Smooth muscle cell (in vitro differentiated cells): ENCODE measurements at regions not wholly inside any gene's neighbourhood (a gene's known extent, or its start where the extent isn't known, plus 50 kb on each side); places are given as distances from the start of the nearest gene placed in this dataset.

ENCODE experiments used
- DNase-seq: peaks from one replicate; lab custom pipeline; 2025; ENCODE audit not compliant: unreplicated experiment; lab: John Stamatoyannopoulos, UW
- H2AFZ ChIP-seq: fragments of 200-600 bp; sonication (generic); 2 replicates; pipeline ENCODE4 v1.6.0; 2016; ENCODE audit warnings: antibody characterized with exemption, low read depth, mild to moderate bottlenecking
- H3F3A ChIP-seq: fragments of 200-600 bp; sonication (generic); 2 replicates; pipeline ENCODE4 v1.6.0; 2017; ENCODE audit warnings: antibody characterized with exemption, low read depth
- H3K27ac ChIP-seq: fragments of 200-600 bp; sonication (generic); 2 replicates; pipeline ENCODE4 v1.5.1; 2016; ENCODE audit warnings: low read depth, mild to moderate bottlenecking
- H3K27me3 ChIP-seq: fragments of 200-600 bp; sonication (generic); 2 replicates; pipeline ENCODE4 v1.6.1; 2016; ENCODE audit warnings: low read depth, mild to moderate bottlenecking
- H3K36me3 ChIP-seq: fragments of 200-600 bp; sonication (generic); 2 replicates; pipeline ENCODE4 v1.5.1; 2016; ENCODE audit warnings: low read depth
- H3K4me1 ChIP-seq: fragments of 200-600 bp; sonication (generic); 2 replicates; pipeline ENCODE4 v1.5.1; 2016; ENCODE audit warnings: low read depth
- H3K4me2 ChIP-seq: fragments of 200-600 bp; sonication (generic); 2 replicates; pipeline ENCODE4 v1.6.0; 2016; ENCODE audit warnings: mild to moderate bottlenecking
- H3K4me3 ChIP-seq: fragments of 200-600 bp; sonication (generic); 2 replicates; pipeline ENCODE4 v1.5.1; 2016; ENCODE audit warnings: mild to moderate bottlenecking
- H3K79me2 ChIP-seq: fragments of 200-600 bp; sonication (generic); 2 replicates; pipeline ENCODE4 v1.6.0; 2016; ENCODE audit warnings: low read depth, mild to moderate bottlenecking
- H3K9ac ChIP-seq: fragments of 200-600 bp; sonication (generic); 2 replicates; pipeline ENCODE4 v1.6.0; 2016; ENCODE audit warnings: low read depth
- H3K9me3 ChIP-seq: fragments of 200-600 bp; sonication (generic); replicated peaks from 2 replicates; pipeline ENCODE4 v1.5.1; 2016; ENCODE audit warnings: low read depth
- H4K20me1 ChIP-seq: fragments of 200-600 bp; sonication (generic); 2 replicates; pipeline ENCODE4 v1.6.0; 2016; ENCODE audit warnings: low read depth
- WGBS: methylation state at CpG from one replicate; pipeline ENCODE4 v1.1.7; 2016; ENCODE audit warnings: low lambda C conversion rate; 5-methylcytosine and 5-hydroxymethylcytosine counted together
- TF ChIP-seq, protein P1 (sequence below): fragments of 200-600 bp; sonication (generic); IDR thresholded peaks from 2 replicates; pipeline ENCODE4 v1.5.1; 2017; ENCODE audit warnings: borderline replicate concordance, mild to moderate bottlenecking, antibody characterized with exemption; ENCODE audit not compliant: insufficient read depth, poor library complexity, severe bottlenecking

DNA sequence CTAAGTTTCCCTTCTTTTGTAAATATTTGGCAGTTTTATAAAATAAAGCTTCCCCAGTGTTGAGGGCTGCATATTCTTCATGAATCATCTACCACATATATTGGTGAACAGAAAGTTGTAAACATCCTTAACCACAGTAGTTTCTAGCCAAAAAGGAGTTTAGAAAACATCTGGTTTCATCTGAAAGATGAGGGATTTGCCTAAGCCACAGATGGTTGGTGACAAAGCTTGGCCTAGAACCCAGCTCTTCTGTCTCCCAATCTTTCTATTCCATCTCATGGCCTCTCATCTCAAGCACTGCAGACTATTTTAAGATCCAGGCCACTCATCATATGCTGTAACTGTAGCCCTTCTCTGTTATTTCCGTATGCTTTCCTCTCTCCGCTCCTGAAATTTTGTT is 232.3 kb upstream of the TRPM3 start:
- Histone ChIP-seq H3K9ac (no peak overlapping the region), H3K4me2 (peak overlapping the region; percentile 24), H3K27ac (peak overlapping the region; percentile 4), H3F3A (peaks cover 12% of the 10 kb centered on the region), H3K4me3 (no peak overlapping the region), H3K9me3 (no peaks in the 10 kb centered on the region), H3K79me2 (no peaks in the 10 kb centered on the region), H3K27me3 (no peaks in the 10 kb centered on the region), H2AFZ (no peak overlapping the region), H3K4me1 (no peaks in the 10 kb centered on the region), H4K20me1 (no peaks in the 10 kb centered on the region), H3K36me3 (no peaks in the 10 kb centered on the region)
- DNase-seq, result no peak
- TF ChIP-seq, protein P1, sequence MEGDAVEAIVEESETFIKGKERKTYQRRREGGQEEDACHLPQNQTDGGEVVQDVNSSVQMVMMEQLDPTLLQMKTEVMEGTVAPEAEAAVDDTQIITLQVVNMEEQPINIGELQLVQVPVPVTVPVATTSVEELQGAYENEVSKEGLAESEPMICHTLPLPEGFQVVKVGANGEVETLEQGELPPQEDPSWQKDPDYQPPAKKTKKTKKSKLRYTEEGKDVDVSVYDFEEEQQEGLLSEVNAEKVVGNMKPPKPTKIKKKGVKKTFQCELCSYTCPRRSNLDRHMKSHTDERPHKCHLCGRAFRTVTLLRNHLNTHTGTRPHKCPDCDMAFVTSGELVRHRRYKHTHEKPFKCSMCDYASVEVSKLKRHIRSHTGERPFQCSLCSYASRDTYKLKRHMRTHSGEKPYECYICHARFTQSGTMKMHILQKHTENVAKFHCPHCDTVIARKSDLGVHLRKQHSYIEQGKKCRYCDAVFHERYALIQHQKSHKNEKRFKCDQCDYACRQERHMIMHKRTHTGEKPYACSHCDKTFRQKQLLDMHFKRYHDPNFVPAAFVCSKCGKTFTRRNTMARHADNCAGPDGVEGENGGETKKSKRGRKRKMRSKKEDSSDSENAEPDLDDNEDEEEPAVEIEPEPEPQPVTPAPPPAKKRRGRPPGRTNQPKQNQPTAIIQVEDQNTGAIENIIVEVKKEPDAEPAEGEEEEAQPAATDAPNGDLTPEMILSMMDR, result no peak
- 73% methylated on average over 2 of the region's 2 CpGs for WGBS

GRCh38 chr9:71352837-71353236 is 231.4 kb upstream of the TRPM3 start:
- no peak overlapping the region for H2AFZ ChIP-seq
- no peaks in the 10 kb centered on the region for H3K27me3 ChIP-seq
- no peaks in the 10 kb centered on the region for H4K20me1 ChIP-seq
- H3K4me3 ChIP-seq, result no peak overlapping the region
- no peak overlapping the region for H3K27ac ChIP-seq
- no peak for DNase-seq
- H3K9me3 ChIP-seq, result no peaks in the 10 kb centered on the region
- no peak overlapping the region for H3K4me2 ChIP-seq
- peaks cover 14% of the 10 kb centered on the region for H3F3A ChIP-seq
- H3K36me3 ChIP-seq, result no peaks in the 10 kb centered on the region
- 77% methylated on average over 5 of the region's 5 CpGs for WGBS
- H3K4me1 ChIP-seq, result peaks cover 4% of the 10 kb centered on the region
- H3K9ac ChIP-seq, result no peak overlapping the region
- TF ChIP-seq, protein P1, result no peak
- H3K79me2 ChIP-seq, result no peaks in the 10 kb centered on the region

- Histone ChIP-seq H3K4me3 (no peak overlapping the region), H4K20me1 (no peaks in the 10 kb centered on the region), H3K9ac (peak overlapping the region; percentile 17), H3K9me3 (no peaks in the 10 kb centered on the region), H3K36me3 (no peaks in the 10 kb centered on the region), H3K27ac (peak overlapping the region; percentile 85), H3F3A (peaks cover 14% of the 10 kb centered on the region), H3K4me2 (peak overlapping the region; percentile 48), H2AFZ (peak overlapping the region; percentile 59), H3K27me3 (no peaks in the 10 kb centered on the region), H3K4me1 (peaks cover 5% of the 10 kb centered on the region), H3K79me2 (no peaks in the 10 kb centered on the region)
- DNase-seq, result no peak
- WGBS, result 29% methylated on average over 4 of the region's 4 CpGs
- TF ChIP-seq, protein P1, result no peak
These were observed 227.8 kb upstream of the TRPM3 start for GRCh38 chr9:71349218-71349617.

GRCh38 chr9:71333321-71333720 is 211.9 kb upstream of the TRPM3 start:
- TF ChIP-seq, protein P1, result no peak
- no peak overlapping the region for H3K9ac ChIP-seq
- H3K36me3 ChIP-seq, result no peaks in the 10 kb centered on the region
- no peak overlapping the region for H2AFZ ChIP-seq
- H3K4me3 ChIP-seq, result no peak overlapping the region
- H3K27me3 ChIP-seq, result no peaks in the 10 kb centered on the region
- no peaks in the 10 kb centered on the region for H3K4me1 ChIP-seq
- H3K4me2 ChIP-seq, result no peak overlapping the region
- no peaks in the 10 kb centered on the region for H3K9me3 ChIP-seq
- 37% methylated on average over 3 of the region's 3 CpGs for WGBS
- H4K20me1 ChIP-seq, result no peaks in the 10 kb centered on the region
- no peaks in the 10 kb centered on the region for H3F3A ChIP-seq
- DNase-seq, result no peak
- H3K27ac ChIP-seq, result no peak overlapping the region
- H3K79me2 ChIP-seq, result no peaks in the 10 kb centered on the region
